ENCODE measurements at regions not wholly inside any gene's neighbourhood (a gene's known extent, or its start where the extent isn't known, plus 50 kb on each side); places are given as distances from the start of the nearest gene placed in this dataset.

GRCh38 chr2:177118636-177119035 lies 94.0 kb upstream of the HNRNPA3 start:
- TF ChIP-seq USF1 (IDR thresholded peaks at IDR 0.05) (no peak), MAX (IDR thresholded peaks at IDR 0.05) (no peak)

- TF ChIP-seq TEAD4 (IDR thresholded peaks at IDR 0.05), result no peak
- no peak for TF ChIP-seq REST (IDR thresholded peaks at IDR 0.05; ENCODE audit: low read depth)
- TF ChIP-seq ZBTB7A (IDR thresholded peaks at IDR 0.05; ENCODE audit: low read depth), result no peak
- TF ChIP-seq RAD21 (IDR thresholded peaks at IDR 0.05; ENCODE audit: low read depth), result no peak
- no peak for TF ChIP-seq YY1 (IDR thresholded peaks at IDR 0.05; ENCODE audit: low read depth)
- no peak for TF ChIP-seq USF1 (IDR thresholded peaks at IDR 0.05)
- TF ChIP-seq NFIC (IDR thresholded peaks at IDR 0.05), result no peak
- no peak for TF ChIP-seq FOXM1 (IDR thresholded peaks at IDR 0.05; ENCODE audit: borderline replicate concordance, low read depth)
- no peak for TF ChIP-seq CREB1 (IDR thresholded peaks at IDR 0.05; ENCODE audit: low read depth)
- TF ChIP-seq CEBPB (IDR thresholded peaks at IDR 0.05), result no peak
- TF ChIP-seq TCF12 (IDR thresholded peaks at IDR 0.05; ENCODE audit: low read depth), result no peak
- TF ChIP-seq EGR1 (IDR thresholded peaks at IDR 0.05), result no peak
- TF ChIP-seq TAF1 (IDR thresholded peaks at IDR 0.05; ENCODE audit: low read depth), result no peak
Measured at GRCh38 chr2:177119099-177119498, 93.5 kb upstream of the HNRNPA3 start.

GRCh38 chr2:177123048-177123447 lies 89.5 kb upstream of the HNRNPA3 start:
- TF ChIP-seq CREB1 (IDR thresholded peaks at IDR 0.05; ENCODE audit: low read depth) (no peak), ZBTB7A (IDR thresholded peaks at IDR 0.05; ENCODE audit: low read depth) (no peak), EP300 (IDR thresholded peaks at IDR 0.05; ENCODE audit: borderline replicate concordance) (no peak), MAX (IDR thresholded peaks at IDR 0.05) (no peak), TEAD4 (IDR thresholded peaks at IDR 0.05) (no peak), REST (IDR thresholded peaks at IDR 0.05; ENCODE audit: low read depth) (no peak), RAD21 (IDR thresholded peaks at IDR 0.05; ENCODE audit: low read depth) (no peak), USF1 (IDR thresholded peaks at IDR 0.05) (no peak), NFIC (IDR thresholded peaks at IDR 0.05) (no peak), CEBPB (IDR thresholded peaks at IDR 0.05) (no peak), FOXM1 (IDR thresholded peaks at IDR 0.05; ENCODE audit: borderline replicate concordance, low read depth) (no peak), TAF1 (IDR thresholded peaks at IDR 0.05; ENCODE audit: low read depth) (no peak), EGR1 (IDR thresholded peaks at IDR 0.05) (no peak)

GRCh38 chr2:177124371-177124770 lies 88.2 kb upstream of the HNRNPA3 start:
- TF ChIP-seq CREB1 (IDR thresholded peaks at IDR 0.05; ENCODE audit: low read depth), result 0 out of 2 replicates have a peak, but pooled peaks have one; percentile 18
- TF ChIP-seq TEAD4 (IDR thresholded peaks at IDR 0.05), result no peak

GRCh38 chr2:177127821-177128220 lies 84.8 kb upstream of the HNRNPA3 start:
- TF ChIP-seq REST (IDR thresholded peaks at IDR 0.05; ENCODE audit: low read depth), result peak; percentile 76
- no peak for TF ChIP-seq YY1 (IDR thresholded peaks at IDR 0.05; ENCODE audit: low read depth)
